HFF-Myc (cell line): ENCODE measurements at regions not wholly inside any gene's neighbourhood (a gene's known extent, or its start where the extent isn't known, plus 50 kb on each side); places are given as distances from the start of the nearest gene placed in this dataset.

Experiments
- DNase-seq: peaks from one replicate; pipeline ENCODE4 v3.0.0-alpha.2; 2011; ENCODE audit warnings: low read depth; ENCODE audit errors: extremely low read depth
- H3K4me3 ChIP-seq: replicated peaks from 2 replicates; pipeline ENCODE4 v1.5.1; 2011; ENCODE audit warnings: low read depth, mild to moderate bottlenecking, control low read depth, low read length
- CTCF ChIP-seq: IDR thresholded peaks from 2 replicates; pipeline ENCODE4 v1.5.1; 2012; ENCODE audit warnings: mild to moderate bottlenecking, low read depth, low read length, control low read depth; ENCODE audit errors: missing control alignments

- H3K4me3 ChIP-seq = no peak overlapping the region
- DNase-seq = no peak
- TF ChIP-seq CTCF = no peak
Measured at GRCh38 chr7:375901-376305, 85.9 kb downstream of the FOXL3 start.

- no peak for TF ChIP-seq CTCF
- DNase-seq = no peak
Measured at GRCh38 chr7:376306-377079, 86.5 kb downstream of the FOXL3 start.

GRCh38 chr7:377080-378040, 87.4 kb downstream of the FOXL3 start:
- DNase-seq = no peak
- TF ChIP-seq CTCF = no peak
- no peak overlapping the region for H3K4me3 ChIP-seq

More at GRCh38 chr7:376306-377079, 86.5 kb downstream of the FOXL3 start:
- H3K4me3 ChIP-seq = no peak overlapping the region

GRCh38 chr7:378041-378420, 88.1 kb downstream of the FOXL3 start:
- DNase-seq = no peak
- no peak for TF ChIP-seq CTCF
- no peak overlapping the region for H3K4me3 ChIP-seq

GRCh38 chr7:378551-379455, 88.8 kb downstream of the FOXL3 start:
- H3K4me3 ChIP-seq = no peak overlapping the region

More at GRCh38 chr7:378551-379455, 88.8 kb downstream of the FOXL3 start:
- no peak for TF ChIP-seq CTCF
- DNase-seq = no peak
